Epithelial cell of proximal tubule (primary cell): ENCODE measurements at regions not wholly inside any gene's neighbourhood (a gene's known extent, or its start where the extent isn't known, plus 50 kb on each side); places are given as distances from the start of the nearest gene placed in this dataset.

Experiments
- DNase-seq: peaks from one replicate; pipeline ENCODE4 v3.0.0-alpha.2; 2011; ENCODE audit warnings: low read depth
- H3K4me3 ChIP-seq: 2 replicates; pipeline ENCODE4 v1.5.1; 2011; ENCODE audit warnings: low read depth, mild to moderate bottlenecking, low read length
- CTCF ChIP-seq: conservative IDR thresholded peaks from 2 replicates; pipeline ENCODE4 v1.5.1; 2012; ENCODE audit warnings: low read depth, mild to moderate bottlenecking, low read length

DNA sequence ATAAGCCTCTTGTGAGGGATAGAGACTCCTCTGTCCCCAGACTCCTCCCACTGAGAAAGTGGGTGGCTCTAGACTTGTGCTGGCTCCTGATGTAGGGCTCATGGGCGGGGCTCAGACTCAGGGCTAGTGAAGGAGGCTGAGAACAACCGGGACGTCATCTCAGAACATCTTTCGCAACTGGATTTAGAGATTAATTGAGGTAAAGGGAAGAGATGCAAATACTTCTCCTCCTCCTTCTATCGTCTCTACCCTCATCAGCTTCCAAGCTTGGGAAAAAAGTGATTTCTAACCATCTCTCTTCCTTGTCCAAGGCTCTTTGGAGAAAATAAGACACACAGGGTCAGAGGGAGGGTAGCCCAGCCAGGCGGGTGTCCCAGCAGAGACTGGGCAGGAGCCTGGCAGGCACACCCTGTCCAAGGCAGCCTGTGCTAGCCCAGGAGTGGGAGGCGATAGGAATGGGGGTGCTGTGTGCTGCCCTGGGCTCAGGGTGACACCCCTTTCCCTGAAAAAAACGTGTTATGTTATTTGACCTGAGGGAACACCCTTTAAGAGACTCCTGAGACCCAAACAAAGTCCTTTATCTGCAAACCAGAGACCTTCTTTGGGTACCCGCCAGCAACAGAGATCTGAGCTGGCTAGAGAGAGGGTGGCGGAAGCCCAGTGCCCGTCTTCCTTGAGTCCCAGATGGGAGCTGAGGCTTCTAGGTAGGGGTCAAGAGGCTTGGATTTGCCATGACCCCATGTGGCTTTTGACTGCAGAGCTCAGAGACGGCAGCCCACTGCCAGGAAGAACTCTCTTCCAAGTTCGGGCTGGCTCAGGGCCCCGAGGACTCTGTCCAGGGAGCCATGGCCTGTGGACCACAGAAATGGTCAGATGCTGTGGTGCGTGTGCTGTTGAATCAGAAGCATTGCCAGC, 160.9 kb downstream of the ADAMTS15 start:
- no peak for DNase-seq
- TF ChIP-seq CTCF: no peak
- H3K4me3 ChIP-seq: no peak overlapping the region

DNA sequence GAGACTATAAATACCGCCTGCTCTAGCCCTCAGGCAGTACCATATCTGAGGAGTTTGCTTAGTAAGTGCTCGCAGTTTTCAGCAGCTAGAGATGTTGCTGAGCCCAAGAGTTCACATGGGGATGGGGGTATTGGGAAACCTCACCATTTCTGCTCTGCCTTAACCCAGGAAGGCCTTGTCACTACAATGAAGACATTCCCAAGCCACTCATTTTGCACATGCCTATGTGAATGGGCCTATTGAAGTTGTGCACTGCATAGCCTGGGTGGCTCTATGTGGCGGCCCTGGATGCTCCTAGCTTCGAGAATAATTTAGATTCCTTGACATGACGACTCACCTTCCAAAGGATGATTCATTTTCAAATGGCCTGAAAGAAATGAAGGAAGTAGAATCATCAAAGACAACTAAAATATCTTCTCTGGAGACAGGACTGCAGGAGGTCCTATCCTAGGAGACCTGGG, 163.4 kb downstream of the ADAMTS15 start:
- DNase-seq: peak; percentile 84
- H3K4me3 ChIP-seq: no peak overlapping the region
- no peak for TF ChIP-seq CTCF

DNA sequence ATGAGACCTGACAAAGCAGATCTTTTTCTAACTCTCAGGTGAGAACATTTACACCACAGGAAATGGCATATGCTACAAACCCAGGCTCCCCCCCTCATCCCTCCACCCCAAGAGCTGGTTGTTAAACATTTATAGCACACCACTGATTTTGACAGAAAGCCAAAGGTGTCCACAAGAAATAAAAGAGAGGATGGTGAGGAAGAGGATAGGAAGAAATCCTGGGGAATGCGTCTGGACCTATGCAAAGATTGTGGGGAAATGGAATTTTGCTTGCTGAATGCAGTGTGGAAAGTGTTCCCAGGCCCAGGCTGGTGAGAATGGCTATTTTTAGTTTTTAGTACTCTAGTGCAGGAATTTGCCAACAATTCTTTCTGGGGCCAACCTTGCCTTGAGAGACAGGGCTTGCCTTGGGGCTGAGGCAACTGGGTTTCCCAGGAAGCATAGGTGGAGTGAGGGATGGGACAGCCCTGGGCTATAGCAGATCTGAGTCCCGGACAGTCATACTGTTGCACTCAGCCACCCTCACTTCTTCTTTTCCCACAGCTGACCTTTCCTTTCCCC, 163.9 kb downstream of the ADAMTS15 start:
- TF ChIP-seq CTCF: no peak
- peak; percentile 51 for DNase-seq

DNA sequence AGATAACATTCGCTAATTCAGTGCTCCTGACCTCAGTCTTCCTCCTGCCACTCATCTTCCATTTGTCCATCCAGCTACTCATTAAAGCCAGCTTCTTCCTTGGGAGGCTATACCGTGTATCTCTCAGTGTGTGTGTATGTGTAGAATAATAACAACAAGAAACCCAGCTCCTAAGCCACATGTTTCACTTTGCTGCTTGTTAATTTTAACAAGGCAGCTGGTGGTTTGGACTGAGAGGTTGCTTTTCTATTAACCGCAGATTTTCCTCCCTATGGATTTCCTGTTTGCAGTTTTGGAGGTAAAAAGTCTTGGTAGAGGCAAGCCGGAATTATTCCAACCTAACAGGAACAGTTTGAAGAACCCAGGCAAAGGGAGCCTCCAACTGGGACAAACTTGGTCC, 165.0 kb downstream of the ADAMTS15 start:
- DNase-seq: no peak
- no peak for TF ChIP-seq CTCF

More for the DNA sequence above, 163.9 kb downstream of the ADAMTS15 start:
- H3K4me3 ChIP-seq: no peak overlapping the region

GRCh38 chr11:130614591-130614990, 166.1 kb downstream of the ADAMTS15 start:
- TF ChIP-seq CTCF: no peak
- H3K4me3 ChIP-seq: no peak overlapping the region

More for the DNA sequence above, 165.0 kb downstream of the ADAMTS15 start:
- no peak overlapping the region for H3K4me3 ChIP-seq

DNA sequence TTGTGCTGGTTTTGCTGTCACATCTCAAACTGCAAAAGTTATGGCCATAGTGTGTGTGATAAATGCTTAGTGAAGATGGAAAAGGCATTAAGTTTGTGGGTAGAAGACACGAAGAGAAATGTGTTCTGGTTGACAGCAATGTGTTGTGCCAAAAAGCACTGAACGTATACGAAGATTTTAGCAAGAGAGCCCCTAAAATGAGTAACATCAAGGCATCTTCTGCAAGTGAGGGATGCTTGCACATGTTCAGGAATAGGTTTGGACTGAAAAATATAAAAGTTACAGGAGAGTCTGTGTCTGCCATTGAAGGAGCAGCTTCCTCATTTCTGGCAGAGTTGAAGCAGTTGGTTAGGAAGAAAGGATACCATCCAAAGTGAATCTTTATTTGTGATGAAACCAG, 167.1 kb downstream of the ADAMTS15 start:
- no peak overlapping the region for H3K4me3 ChIP-seq
- no peak for DNase-seq
- no peak for TF ChIP-seq CTCF

More at GRCh38 chr11:130614591-130614990, 166.1 kb downstream of the ADAMTS15 start:
- no peak for DNase-seq
